ENCODE measurements at regions not wholly inside any gene's neighbourhood (a gene's known extent, or its start where the extent isn't known, plus 50 kb on each side); places are given as distances from the start of the nearest gene placed in this dataset.
A peak's percentile ranks its signal among the peaks of the same experiment; 100 is the strongest.

DNA sequence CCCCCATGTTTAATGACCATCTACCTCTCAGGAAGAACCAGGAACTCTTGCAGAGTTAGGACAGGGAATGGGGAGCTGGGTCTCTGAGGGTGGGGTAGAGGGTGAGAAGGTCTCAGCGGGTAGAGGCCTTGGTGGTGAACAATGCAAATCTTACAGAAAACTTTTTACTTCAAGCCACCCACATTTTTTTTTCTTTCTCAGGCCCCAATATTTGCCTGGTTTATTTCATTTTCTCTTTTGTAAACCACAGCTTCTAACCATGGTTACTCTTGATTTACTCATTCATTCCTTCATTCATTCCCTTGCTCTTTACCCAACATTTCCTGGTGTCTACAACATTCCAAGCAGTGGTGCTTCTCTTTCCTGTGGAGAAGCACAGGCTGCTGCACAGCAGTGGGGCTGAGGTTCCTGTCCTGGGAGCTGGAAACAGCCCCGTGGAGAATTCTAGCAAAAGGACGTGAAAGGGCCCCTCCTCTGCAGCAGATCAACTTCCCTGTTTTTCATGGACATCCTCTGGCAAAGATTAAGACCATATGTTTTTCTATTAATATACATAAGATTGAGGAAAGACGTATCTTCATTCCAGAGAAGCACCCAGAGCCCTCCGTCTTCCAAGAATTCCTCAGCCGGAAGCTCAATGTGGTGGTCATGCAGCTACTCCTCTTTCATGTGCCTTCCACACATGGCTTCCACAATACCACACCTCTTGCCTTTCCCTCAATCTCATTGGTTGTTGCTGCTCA is 224.4 kb upstream of the SESN3 start:
- intact Hi-C loops (cut with micrococcal nuclease) = no loop called here
- no TSS peak for BruUV-seq (replicated peaks)
- CTCF ChIA-PET = no interaction called here
- Histone ChIP-seq H3K9ac (ENCODE audit: low read length) (no peak overlapping the region), H3K4me2 (ENCODE audit: low read length) (no peak overlapping the region), H3K27ac (ENCODE audit: low read length) (no peak overlapping the region), H2AFZ (ENCODE audit: low read length) (no peak overlapping the region), H3K36me3 (ENCODE audit: low read depth, low read length) (no peaks in the 10 kb centered on the region), H3K79me2 (ENCODE audit: low read length) (no peaks in the 10 kb centered on the region), H3K27me3 (ENCODE audit: low read length) (no peaks in the 10 kb centered on the region), H3F3A (ENCODE audit: low read length, unreplicated experiment) (no peaks in the 10 kb centered on the region), H3K4me1 (ENCODE audit: insufficient read depth, low read length) (no peaks in the 10 kb centered on the region), H4K20me1 (ENCODE audit: low read length) (no peaks in the 10 kb centered on the region), H3K4me3 (ENCODE audit: low read length) (no peak overlapping the region), H3K9me2 (replicated peaks; ENCODE audit: low read length) (no peaks in the 10 kb centered on the region), H3K9me3 (ENCODE audit: low read length) (no peaks in the 10 kb centered on the region)
- no peak for TF ChIP-seq EZH2 (IDR thresholded peaks at IDR 0.05; ENCODE audit: low read length, unreplicated experiment)
- TF ChIP-seq, protein P1, sequence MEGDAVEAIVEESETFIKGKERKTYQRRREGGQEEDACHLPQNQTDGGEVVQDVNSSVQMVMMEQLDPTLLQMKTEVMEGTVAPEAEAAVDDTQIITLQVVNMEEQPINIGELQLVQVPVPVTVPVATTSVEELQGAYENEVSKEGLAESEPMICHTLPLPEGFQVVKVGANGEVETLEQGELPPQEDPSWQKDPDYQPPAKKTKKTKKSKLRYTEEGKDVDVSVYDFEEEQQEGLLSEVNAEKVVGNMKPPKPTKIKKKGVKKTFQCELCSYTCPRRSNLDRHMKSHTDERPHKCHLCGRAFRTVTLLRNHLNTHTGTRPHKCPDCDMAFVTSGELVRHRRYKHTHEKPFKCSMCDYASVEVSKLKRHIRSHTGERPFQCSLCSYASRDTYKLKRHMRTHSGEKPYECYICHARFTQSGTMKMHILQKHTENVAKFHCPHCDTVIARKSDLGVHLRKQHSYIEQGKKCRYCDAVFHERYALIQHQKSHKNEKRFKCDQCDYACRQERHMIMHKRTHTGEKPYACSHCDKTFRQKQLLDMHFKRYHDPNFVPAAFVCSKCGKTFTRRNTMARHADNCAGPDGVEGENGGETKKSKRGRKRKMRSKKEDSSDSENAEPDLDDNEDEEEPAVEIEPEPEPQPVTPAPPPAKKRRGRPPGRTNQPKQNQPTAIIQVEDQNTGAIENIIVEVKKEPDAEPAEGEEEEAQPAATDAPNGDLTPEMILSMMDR (conservative IDR thresholded peaks at IDR 0.05; ENCODE audit: low read depth, low read length) = no peak
- POLR2A ChIA-PET (ENCODE audit: unreplicated experiment) = no interaction called here
- ATAC-seq (no peak), DNase-seq (no peak)

DNA sequence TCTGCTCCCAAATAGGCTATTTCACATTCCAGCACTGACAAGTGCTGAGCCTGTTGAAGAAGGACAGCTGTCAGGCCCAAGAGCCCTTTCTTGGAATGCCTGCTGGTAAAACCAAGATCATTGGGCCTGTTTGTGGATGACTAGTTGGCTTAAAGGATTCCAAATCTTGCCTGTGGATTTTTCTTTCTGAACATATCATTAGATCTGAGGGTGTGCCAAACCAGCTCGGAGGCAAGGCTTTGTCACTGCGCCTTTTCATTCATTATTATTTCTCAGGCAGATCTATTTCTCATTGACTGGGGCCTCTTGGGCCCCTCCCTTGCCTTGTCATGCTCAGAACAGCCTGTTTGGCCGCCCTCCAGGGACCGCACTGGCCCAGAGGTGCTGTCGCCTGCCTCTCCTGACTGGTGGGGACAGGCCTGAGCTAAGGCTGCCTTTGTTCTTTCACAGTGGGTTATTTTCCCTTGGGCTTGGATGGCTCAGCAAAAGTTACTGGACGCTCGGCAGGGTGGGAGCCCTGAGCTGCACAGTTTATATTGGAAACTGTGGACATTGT is 222.7 kb upstream of the SESN3 start:
- no TSS peak for BruUV-seq (replicated peaks)
- H3K4me2 ChIP-seq (ENCODE audit: low read length) = no peak overlapping the region
- H3K4me1 ChIP-seq (ENCODE audit: insufficient read depth, low read length) = no peaks in the 10 kb centered on the region
- no peaks in the 10 kb centered on the region for H3K27me3 ChIP-seq (ENCODE audit: low read length)
- no peaks in the 10 kb centered on the region for H4K20me1 ChIP-seq (ENCODE audit: low read length)
- no peak overlapping the region for H3K27ac ChIP-seq (ENCODE audit: low read length)
- ChIA-PET CTCF (no interaction called here), POLR2A (ENCODE audit: unreplicated experiment) (no interaction called here)
- no peaks in the 10 kb centered on the region for H3K79me2 ChIP-seq (ENCODE audit: low read length)
- H3F3A ChIP-seq (ENCODE audit: low read length, unreplicated experiment) = no peaks in the 10 kb centered on the region
- no peak overlapping the region for H3K9ac ChIP-seq (ENCODE audit: low read length)
- intact Hi-C loops (cut with micrococcal nuclease) = no loop called here
- H3K9me2 ChIP-seq (replicated peaks; ENCODE audit: low read length) = no peaks in the 10 kb centered on the region
- H2AFZ ChIP-seq (ENCODE audit: low read length) = no peak overlapping the region
- no peak for TF ChIP-seq EZH2 (IDR thresholded peaks at IDR 0.05; ENCODE audit: low read length, unreplicated experiment)
- TF ChIP-seq EZH2phosphoT487 (IDR thresholded peaks at IDR 0.05; ENCODE audit: borderline replicate concordance, low read length) = no peak
- TF ChIP-seq, protein P1 (conservative IDR thresholded peaks at IDR 0.05; ENCODE audit: low read depth, low read length) = no peak
- no peak for ATAC-seq
- H3K36me3 ChIP-seq (ENCODE audit: low read depth, low read length) = no peaks in the 10 kb centered on the region
- no peak overlapping the region for H3K4me3 ChIP-seq (ENCODE audit: low read length)
- peak; percentile 46 for DNase-seq
- H3K9me3 ChIP-seq (ENCODE audit: low read length) = no peaks in the 10 kb centered on the region

DNA sequence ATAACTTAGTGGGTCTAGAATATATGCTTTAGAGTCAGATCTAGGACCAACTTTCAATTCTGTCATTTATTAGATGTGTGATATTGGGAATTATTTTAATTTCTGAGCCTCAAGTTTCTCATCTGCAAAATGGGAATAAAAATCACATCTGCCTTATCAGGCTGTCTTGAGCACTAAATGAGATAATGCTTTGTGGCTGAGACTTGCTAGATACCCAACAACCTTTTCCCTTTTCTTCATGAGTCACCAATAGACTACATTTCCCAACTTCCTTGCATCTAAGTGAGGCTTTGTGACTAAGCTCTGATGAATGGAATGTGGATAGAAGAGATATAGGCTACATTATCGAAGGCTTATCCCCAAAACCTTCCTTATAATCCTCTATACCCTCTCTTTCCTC is 220.7 kb upstream of the SESN3 start:
- no peaks in the 10 kb centered on the region for H3K27me3 ChIP-seq (ENCODE audit: low read length)
- DNase-seq (peak; percentile 51), ATAC-seq (no peak)
- no peak overlapping the region for H2AFZ ChIP-seq (ENCODE audit: low read length)
- no peaks in the 10 kb centered on the region for H3K9me2 ChIP-seq (replicated peaks; ENCODE audit: low read length)
- no peak overlapping the region for H3K27ac ChIP-seq (ENCODE audit: low read length)
- no peaks in the 10 kb centered on the region for H3K4me1 ChIP-seq (ENCODE audit: insufficient read depth, low read length)
- intact Hi-C loops (cut with micrococcal nuclease) = no loop called here
- H3K36me3 ChIP-seq (ENCODE audit: low read depth, low read length) = no peaks in the 10 kb centered on the region
- ChIA-PET POLR2A (ENCODE audit: unreplicated experiment) (no interaction called here), CTCF (no interaction called here)
- H3K4me2 ChIP-seq (ENCODE audit: low read length) = no peak overlapping the region
- no peak overlapping the region for H3K4me3 ChIP-seq (ENCODE audit: low read length)
- BruUV-seq (replicated peaks) = no TSS peak
- no peaks in the 10 kb centered on the region for H3F3A ChIP-seq (ENCODE audit: low read length, unreplicated experiment)
- no peaks in the 10 kb centered on the region for H4K20me1 ChIP-seq (ENCODE audit: low read length)
- H3K79me2 ChIP-seq (ENCODE audit: low read length) = no peaks in the 10 kb centered on the region
- H3K9me3 ChIP-seq (ENCODE audit: low read length) = no peaks in the 10 kb centered on the region
- TF ChIP-seq, protein P1 (conservative IDR thresholded peaks at IDR 0.05; ENCODE audit: low read depth, low read length) = no peak
- TF ChIP-seq EZH2 (IDR thresholded peaks at IDR 0.05; ENCODE audit: low read length, unreplicated experiment) (no peak), EZH2phosphoT487 (IDR thresholded peaks at IDR 0.05; ENCODE audit: borderline replicate concordance, low read length) (no peak)
- no peak overlapping the region for H3K9ac ChIP-seq (ENCODE audit: low read length)
